Transverse colon (tissue), 4 donors: ENCODE measurements at regions not wholly inside any gene's neighbourhood (a gene's known extent, or its start where the extent isn't known, plus 50 kb on each side); places are given as distances from the start of the nearest gene placed in this dataset.

Source experiments
- EP300 ChIP-seq: sonication (generic); formaldehyde crosslinking; IDR thresholded peaks from one replicate; pipeline ENCODE4 v1.6.1; 2017; ENCODE audit warnings: antibody characterized with exemption, low read depth
- POLR2A ChIP-seq: fragments of 450-650 bp; IDR thresholded peaks from one replicate; pipeline ENCODE4 v1.6.1; 2016; ENCODE audit warnings: antibody characterized with exemption, mild to moderate bottlenecking, moderate library complexity
- POLR2AphosphoS5 ChIP-seq, 3 donors: sonication (generic); formaldehyde crosslinking; IDR thresholded peaks; one replicate each; pipeline ENCODE4 v1.6.1; 2016; ENCODE audit warnings: antibody characterized with exemption in 3 of 3
- TF ChIP-seq, protein P1 (sequence below), 5 experiments: fragments of 200-600 bp in 3 of 5; fragments of 450-650 bp in 2 of 5; sonication (generic) in 3 of 5; IDR thresholded peaks; 1 replicate in 2 of 5; 2 replicates in 3 of 5; pipeline ENCODE4 v1.5.1; 2016 to 2017; ENCODE audit warnings: antibody characterized with exemption in 5 of 5, inconsistent platforms in 3 of 5, mild to moderate bottlenecking in 2 of 5, moderate library complexity in 1 of 5

DNA sequence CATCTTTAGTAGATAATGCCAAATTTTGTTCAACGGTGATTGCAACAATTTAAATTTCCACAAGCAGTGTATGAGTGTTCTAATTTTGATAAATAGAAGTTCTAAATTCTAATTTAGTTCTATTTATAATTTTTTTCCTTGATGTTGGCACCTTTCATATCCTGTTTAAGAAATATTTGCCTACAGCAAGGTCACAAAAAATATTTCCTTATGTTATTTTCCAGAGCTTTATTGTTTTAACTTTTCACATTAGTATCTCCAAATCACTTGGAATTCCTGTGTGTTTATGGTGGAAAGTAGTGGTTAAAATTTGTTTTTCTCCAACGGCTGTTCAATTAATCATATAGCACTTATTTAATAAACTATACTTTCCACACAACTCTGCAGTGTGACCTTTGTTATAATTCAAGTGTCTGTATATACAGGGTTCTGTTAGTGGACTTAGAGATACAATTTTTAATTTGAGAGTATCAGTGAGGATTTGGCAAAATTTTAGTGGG is 94.3 kb upstream of the CD55 start:
- no peak for TF ChIP-seq POLR2AphosphoS5 (IDR thresholded peaks at IDR 0.05)
- TF ChIP-seq, protein P1, sequence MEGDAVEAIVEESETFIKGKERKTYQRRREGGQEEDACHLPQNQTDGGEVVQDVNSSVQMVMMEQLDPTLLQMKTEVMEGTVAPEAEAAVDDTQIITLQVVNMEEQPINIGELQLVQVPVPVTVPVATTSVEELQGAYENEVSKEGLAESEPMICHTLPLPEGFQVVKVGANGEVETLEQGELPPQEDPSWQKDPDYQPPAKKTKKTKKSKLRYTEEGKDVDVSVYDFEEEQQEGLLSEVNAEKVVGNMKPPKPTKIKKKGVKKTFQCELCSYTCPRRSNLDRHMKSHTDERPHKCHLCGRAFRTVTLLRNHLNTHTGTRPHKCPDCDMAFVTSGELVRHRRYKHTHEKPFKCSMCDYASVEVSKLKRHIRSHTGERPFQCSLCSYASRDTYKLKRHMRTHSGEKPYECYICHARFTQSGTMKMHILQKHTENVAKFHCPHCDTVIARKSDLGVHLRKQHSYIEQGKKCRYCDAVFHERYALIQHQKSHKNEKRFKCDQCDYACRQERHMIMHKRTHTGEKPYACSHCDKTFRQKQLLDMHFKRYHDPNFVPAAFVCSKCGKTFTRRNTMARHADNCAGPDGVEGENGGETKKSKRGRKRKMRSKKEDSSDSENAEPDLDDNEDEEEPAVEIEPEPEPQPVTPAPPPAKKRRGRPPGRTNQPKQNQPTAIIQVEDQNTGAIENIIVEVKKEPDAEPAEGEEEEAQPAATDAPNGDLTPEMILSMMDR (IDR thresholded peaks at IDR 0.05) = no peak
- TF ChIP-seq POLR2A = no peak
- no peak for TF ChIP-seq EP300
